Ovary (tissue), 7 donors: ENCODE measurements at regions not wholly inside any gene's neighbourhood (a gene's known extent, or its start where the extent isn't known, plus 50 kb on each side); places are given as distances from the start of the nearest gene placed in this dataset.

Experiments used
- DNase-seq, 5 donors: peaks; one replicate each; pipeline ENCODE4 v3.0.0-alpha.2; 2019 to 2020
- H3K27ac ChIP-seq, 2 donors: fragments of 200-600 bp; one replicate each; pipeline versions ENCODE4 v1.5.1 to v1.8.0; 2019 to 2022
- H3K27me3 ChIP-seq: fragments of 200-600 bp; one replicate; pipeline ENCODE4 v1.8.0; 2022
- H3K36me3 ChIP-seq: fragments of 200-600 bp; sonication (generic); one replicate; pipeline ENCODE4 v1.5.1; 2019
- H3K4me1 ChIP-seq: one replicate; pipeline ENCODE4 v1.8.1; 2013; ENCODE audit warnings: mild to moderate bottlenecking, moderate library complexity; ENCODE audit not compliant: insufficient read depth
- H3K4me3 ChIP-seq: fragments of 200-600 bp; sonication (generic); one replicate; pipeline ENCODE4 v1.5.1; 2017
- H3K9me3 ChIP-seq, 2 donors: fragments of 200-600 bp in 1 of 2; sonication (generic) in 1 of 2; one replicate each; pipeline versions ENCODE4 v1.5.1 to v1.8.1; 2013 to 2019; ENCODE audit warnings: mild to moderate bottlenecking in 1 of 2, moderate library complexity in 1 of 2
- EP300 ChIP-seq: sonication (generic); formaldehyde crosslinking; IDR thresholded peaks from one replicate; pipeline ENCODE4 v1.6.1; 2017; ENCODE audit warnings: antibody characterized with exemption
- POLR2A ChIP-seq: fragments of 450-650 bp; IDR thresholded peaks from one replicate; pipeline ENCODE4 v1.6.1; 2017; ENCODE audit warnings: antibody characterized with exemption, mild to moderate bottlenecking, moderate library complexity
- WGBS, 3 donors: extraction: QIAGEN DNeasy Blood & Tissue Kit in 1 of 3; methylation state at CpG; one replicate each; pipeline versions ENCODE4 v1.1.5 to v1.1.7; 2013 to 2017; 5-methylcytosine and 5-hydroxymethylcytosine counted together
- intact Hi-C, 4 donors: fragments of 100-400 bp; cut with DNase I; formaldehyde crosslinking; loops; one replicate each; pipeline versions ENCODE4 v1.11.0 to v1.15.1; 2022 to 2023
- TF ChIP-seq, protein P1 (sequence below), 3 donors: fragments of 450-650 bp in 2 of 3; fragments of 200-600 bp in 1 of 3; IDR thresholded peaks; one replicate each; pipeline versions ENCODE4 v1.5.1 to v1.8.0; 2016 to 2022; ENCODE audit warnings: antibody characterized with exemption in 3 of 3, mild to moderate bottlenecking in 1 of 3
- donor health status: DM: no; HTN: no; CAD: no; lungs with moderate emphysema.
- donor health status: DM: no; HTN: no; CAD: no.
- donor health status: Bipolar disorder and iron deficiency.
- donor health status: DM: no; HTN: no; CAD: no.
- donor health status: DM: yes; HTN: yes; CAD: no.

GRCh38 chr1:60281360-60281932 is 207.9 kb upstream of the C1orf87 start:
- no peak for TF ChIP-seq POLR2A
- TF ChIP-seq, protein P1, sequence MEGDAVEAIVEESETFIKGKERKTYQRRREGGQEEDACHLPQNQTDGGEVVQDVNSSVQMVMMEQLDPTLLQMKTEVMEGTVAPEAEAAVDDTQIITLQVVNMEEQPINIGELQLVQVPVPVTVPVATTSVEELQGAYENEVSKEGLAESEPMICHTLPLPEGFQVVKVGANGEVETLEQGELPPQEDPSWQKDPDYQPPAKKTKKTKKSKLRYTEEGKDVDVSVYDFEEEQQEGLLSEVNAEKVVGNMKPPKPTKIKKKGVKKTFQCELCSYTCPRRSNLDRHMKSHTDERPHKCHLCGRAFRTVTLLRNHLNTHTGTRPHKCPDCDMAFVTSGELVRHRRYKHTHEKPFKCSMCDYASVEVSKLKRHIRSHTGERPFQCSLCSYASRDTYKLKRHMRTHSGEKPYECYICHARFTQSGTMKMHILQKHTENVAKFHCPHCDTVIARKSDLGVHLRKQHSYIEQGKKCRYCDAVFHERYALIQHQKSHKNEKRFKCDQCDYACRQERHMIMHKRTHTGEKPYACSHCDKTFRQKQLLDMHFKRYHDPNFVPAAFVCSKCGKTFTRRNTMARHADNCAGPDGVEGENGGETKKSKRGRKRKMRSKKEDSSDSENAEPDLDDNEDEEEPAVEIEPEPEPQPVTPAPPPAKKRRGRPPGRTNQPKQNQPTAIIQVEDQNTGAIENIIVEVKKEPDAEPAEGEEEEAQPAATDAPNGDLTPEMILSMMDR (IDR thresholded peaks at IDR 0.05) = peak in 1 of 3 donors; percentile 18
- no peak for TF ChIP-seq EP300
- intact Hi-C loops = no loop called here
- no peaks in the 10 kb centered on the region for H3K27me3 ChIP-seq
- no peaks in the 10 kb centered on the region for H3K4me1 ChIP-seq
- no peaks in the 10 kb centered on the region for H3K9me3 ChIP-seq
- H3K36me3 ChIP-seq = no peaks in the 10 kb centered on the region
- WGBS, 3 donors = 17 to 22% (median 18%) methylated on average over 9 of the region's 9 CpGs
- no peak overlapping the region for H3K27ac ChIP-seq
- H3K4me3 ChIP-seq = no peak overlapping the region
- peak in 4 of 5 donors; percentile 13 to 35 (median 28) for DNase-seq

GRCh38 chr1:60280819-60281218 is 207.2 kb upstream of the C1orf87 start:
- DNase-seq = no peak
- 88 to 97% (median 94%) methylated on average over 4 of the region's 4 CpGs for WGBS, 3 donors
- TF ChIP-seq POLR2A = no peak
- TF ChIP-seq, protein P1 (IDR thresholded peaks at IDR 0.05) = no peak
- no peak for TF ChIP-seq EP300
- Histone ChIP-seq H3K27ac (no peak overlapping the region), H3K4me3 (no peak overlapping the region), H3K9me3 (no peaks in the 10 kb centered on the region), H3K27me3 (no peaks in the 10 kb centered on the region), H3K4me1 (no peaks in the 10 kb centered on the region), H3K36me3 (no peaks in the 10 kb centered on the region)
- intact Hi-C loops = no loop called here

- intact Hi-C loops = no loop called here
- no peaks in the 10 kb centered on the region for H3K27me3 ChIP-seq
- H3K9me3 ChIP-seq = no peaks in the 10 kb centered on the region
- no peak for TF ChIP-seq EP300
- no peak for TF ChIP-seq POLR2A
- TF ChIP-seq, protein P1 (IDR thresholded peaks at IDR 0.05) = no peak
- 20 to 34% (median 34%) methylated on average over 3 of the region's 3 CpGs for WGBS, 3 donors
- no peak overlapping the region for H3K27ac ChIP-seq
- H3K4me1 ChIP-seq = no peaks in the 10 kb centered on the region
- H3K36me3 ChIP-seq = no peaks in the 10 kb centered on the region
- no peak for DNase-seq
- no peak overlapping the region for H3K4me3 ChIP-seq
Observed at GRCh38 chr1:60280256-60280655, 206.7 kb upstream of the C1orf87 start.

- Histone ChIP-seq H3K36me3 (no peaks in the 10 kb centered on the region), H3K4me3 (no peak overlapping the region), H3K27me3 (no peaks in the 10 kb centered on the region), H3K27ac (no peak overlapping the region), H3K4me1 (no peaks in the 10 kb centered on the region), H3K9me3 (no peaks in the 10 kb centered on the region)
- TF ChIP-seq EP300 = no peak
- TF ChIP-seq, protein P1 (IDR thresholded peaks at IDR 0.05) = no peak
- TF ChIP-seq POLR2A = no peak
- DNase-seq = no peak
- intact Hi-C loops = no loop called here
Observed at GRCh38 chr1:60279798-60280197, 206.2 kb upstream of the C1orf87 start.
